Parathyroid adenoma (tissue), 2 donors: ENCODE measurements at regions not wholly inside any gene's neighbourhood (a gene's known extent, or its start where the extent isn't known, plus 50 kb on each side); places are given as distances from the start of the nearest gene placed in this dataset.

Source experiments
- H2AFZ ChIP-seq: fragments of 300-600 bp; sonication (generic); one replicate; pipeline ENCODE4 v1.7.0; 2017; ENCODE audit warnings: antibody characterized with exemption, mild to moderate bottlenecking
- H3K27ac ChIP-seq: fragments of 300-600 bp; sonication (generic); one replicate; pipeline ENCODE4 v1.7.0; 2017
- H3K27me3 ChIP-seq: fragments of 300-600 bp; sonication (generic); one replicate; pipeline ENCODE4 v1.7.0; 2017; ENCODE audit warnings: low read length; ENCODE audit not compliant: control insufficient read depth, insufficient read depth
- H3K36me3 ChIP-seq: fragments of 300-600 bp; sonication (generic); one replicate; pipeline ENCODE4 v1.7.0; 2017; ENCODE audit warnings: low read length; ENCODE audit not compliant: control insufficient read depth, insufficient read depth
- H3K4me1 ChIP-seq: fragments of 300-600 bp; sonication (generic); one replicate; pipeline ENCODE4 v1.7.0; 2017; ENCODE audit warnings: control low read depth
- H3K4me2 ChIP-seq: fragments of 300-600 bp; sonication (generic); one replicate; pipeline ENCODE4 v1.7.0; 2017; ENCODE audit warnings: low read length
- H3K4me3 ChIP-seq: fragments of 300-600 bp; sonication (generic); one replicate; pipeline ENCODE4 v1.7.0; 2017; ENCODE audit warnings: low read depth, low read length
- H3K79me2 ChIP-seq: fragments of 300-600 bp; sonication (generic); one replicate; pipeline ENCODE4 v1.7.0; 2017; ENCODE audit warnings: control low read depth
- H3K9ac ChIP-seq: fragments of 300-600 bp; sonication (generic); one replicate; pipeline ENCODE4 v1.7.0; 2017; ENCODE audit warnings: mild to moderate bottlenecking
- H3K9me3 ChIP-seq: fragments of 300-600 bp; sonication (generic); one replicate; pipeline ENCODE4 v1.7.0; 2017; ENCODE audit warnings: low read length; ENCODE audit not compliant: control insufficient read depth
- CTCF ChIP-seq: fragments of 300-600 bp; sonication (generic); IDR thresholded peaks from one replicate; pipeline ENCODE4 v1.7.0; 2017; ENCODE audit warnings: antibody characterized with exemption, mild to moderate bottlenecking
- donor health status: primary hyperparathyroidism.

GRCh38 chr21:40938611-40939010 is 91.7 kb upstream of the DSCAM start:
- H3K4me2 ChIP-seq, result no peak overlapping the region
- H3K9ac ChIP-seq, result no peak overlapping the region
- no peaks in the 10 kb centered on the region for H3K4me1 ChIP-seq
- H2AFZ ChIP-seq, result no peak overlapping the region
- H3K36me3 ChIP-seq, result no peaks in the 10 kb centered on the region
- no peaks in the 10 kb centered on the region for H3K27me3 ChIP-seq
- no peaks in the 10 kb centered on the region for H3K9me3 ChIP-seq
- no peak for TF ChIP-seq CTCF
- no peak overlapping the region for H3K27ac ChIP-seq
- no peaks in the 10 kb centered on the region for H3K79me2 ChIP-seq
- H3K4me3 ChIP-seq, result no peak overlapping the region

- no peak overlapping the region for H3K4me2 ChIP-seq
- H3K9me3 ChIP-seq, result no peaks in the 10 kb centered on the region
- H3K27ac ChIP-seq, result no peak overlapping the region
- H3K4me3 ChIP-seq, result no peak overlapping the region
- H3K79me2 ChIP-seq, result no peaks in the 10 kb centered on the region
- no peaks in the 10 kb centered on the region for H3K4me1 ChIP-seq
- no peak overlapping the region for H3K9ac ChIP-seq
- H2AFZ ChIP-seq, result no peak overlapping the region
- H3K36me3 ChIP-seq, result no peaks in the 10 kb centered on the region
- no peaks in the 10 kb centered on the region for H3K27me3 ChIP-seq
- TF ChIP-seq CTCF, result no peak
Observed at GRCh38 chr21:40947713-40948112, 100.8 kb upstream of the DSCAM start.

- Histone ChIP-seq H2AFZ (no peak overlapping the region), H3K79me2 (no peaks in the 10 kb centered on the region), H3K4me3 (no peak overlapping the region), H3K9me3 (no peaks in the 10 kb centered on the region), H3K4me1 (no peaks in the 10 kb centered on the region), H3K9ac (no peak overlapping the region), H3K4me2 (no peak overlapping the region), H3K27me3 (no peaks in the 10 kb centered on the region), H3K36me3 (no peaks in the 10 kb centered on the region), H3K27ac (no peak overlapping the region)
- no peak for TF ChIP-seq CTCF
Observed at GRCh38 chr21:40950970-40951369, 104.0 kb upstream of the DSCAM start.

- H3K27ac ChIP-seq, result no peak overlapping the region
- no peaks in the 10 kb centered on the region for H3K79me2 ChIP-seq
- no peak overlapping the region for H2AFZ ChIP-seq
- no peaks in the 10 kb centered on the region for H3K36me3 ChIP-seq
- no peaks in the 10 kb centered on the region for H3K27me3 ChIP-seq
- no peak overlapping the region for H3K4me3 ChIP-seq
- TF ChIP-seq CTCF, result no peak
- H3K9ac ChIP-seq, result no peak overlapping the region
- no peaks in the 10 kb centered on the region for H3K4me1 ChIP-seq
- no peaks in the 10 kb centered on the region for H3K9me3 ChIP-seq
- no peak overlapping the region for H3K4me2 ChIP-seq
Observed at GRCh38 chr21:40952551-40953323, 105.8 kb upstream of the DSCAM start.

- Histone ChIP-seq H3K36me3 (no peaks in the 10 kb centered on the region), H3K9me3 (no peaks in the 10 kb centered on the region), H3K27ac (no peak overlapping the region), H3K79me2 (no peaks in the 10 kb centered on the region), H3K27me3 (no peaks in the 10 kb centered on the region), H2AFZ (no peak overlapping the region), H3K4me2 (no peak overlapping the region), H3K4me3 (no peak overlapping the region), H3K4me1 (no peaks in the 10 kb centered on the region), H3K9ac (no peak overlapping the region)
- no peak for TF ChIP-seq CTCF
Observed at GRCh38 chr21:40964691-40965090, 117.7 kb upstream of the DSCAM start.
